ENCODE measurements at regions not wholly inside any gene's neighbourhood (a gene's known extent, or its start where the extent isn't known, plus 50 kb on each side); places are given as distances from the start of the nearest gene placed in this dataset.

GRCh38 chr16:51875834-51876600 is 670.9 kb downstream of the TOX3 start:
- Histone ChIP-seq H3K4me1 (no peaks in the 10 kb centered on the region), H3K9me3 (no peaks in the 10 kb centered on the region), H3K36me3 (no peaks in the 10 kb centered on the region), H3K4me3 (no peak overlapping the region), H3K27me3 (peaks cover 0 to under 1% of the 10 kb centered on the region in 2 donors), H3K27ac (no peak overlapping the region)
- intact Hi-C loops (cut with DNase I; ENCODE audit: low total_unique reads): no loop called here
- no peak for TF ChIP-seq CTCF (IDR thresholded peaks at IDR 0.05)
- no peak for DNase-seq (ENCODE audit: low spot score in 2 of 2)

- no peak overlapping the region for H3K4me3 ChIP-seq
- peaks cover 0 to 4% of the 10 kb centered on the region in 2 donors for H3K27me3 ChIP-seq
- no peak for DNase-seq (ENCODE audit: low spot score in 2 of 2)
- TF ChIP-seq POLR2AphosphoS5 (IDR thresholded peaks at IDR 0.05) (no peak), CTCF (IDR thresholded peaks at IDR 0.05) (no peak), POLR2A (IDR thresholded peaks at IDR 0.05) (no peak)
- no peak overlapping the region for H3K27ac ChIP-seq
- no peaks in the 10 kb centered on the region for H3K9me3 ChIP-seq
- intact Hi-C loops (cut with DNase I; ENCODE audit: low total_unique reads): no loop called here
- no peaks in the 10 kb centered on the region for H3K36me3 ChIP-seq
- no peaks in the 10 kb centered on the region for H3K4me1 ChIP-seq
Observed at GRCh38 chr16:51872524-51872923, 674.4 kb downstream of the TOX3 start.

GRCh38 chr16:51870296-51870854 is 676.6 kb downstream of the TOX3 start:
- TF ChIP-seq POLR2AphosphoS5 (IDR thresholded peaks at IDR 0.05): no peak
- no peak for TF ChIP-seq POLR2A (IDR thresholded peaks at IDR 0.05)
- TF ChIP-seq CTCF (IDR thresholded peaks at IDR 0.05): no peak
- no peaks in the 10 kb centered on the region for H3K4me1 ChIP-seq
- H3K27ac ChIP-seq: no peak overlapping the region
- H3K9me3 ChIP-seq: no peaks in the 10 kb centered on the region
- H3K27me3 ChIP-seq: peaks cover 0 to 14% of the 10 kb centered on the region in 2 donors
- no peaks in the 10 kb centered on the region for H3K36me3 ChIP-seq
- no peak overlapping the region for H3K4me3 ChIP-seq
- no peak for DNase-seq (ENCODE audit: low spot score in 2 of 2)
- intact Hi-C loops (cut with DNase I; ENCODE audit: low total_unique reads): no loop called here

- TF ChIP-seq POLR2AphosphoS5 (IDR thresholded peaks at IDR 0.05) (no peak), POLR2A (IDR thresholded peaks at IDR 0.05) (no peak)
- no peaks in the 10 kb centered on the region for H3K36me3 ChIP-seq
- DNase-seq (ENCODE audit: low spot score in 2 of 2): no peak
- H3K27me3 ChIP-seq: peaks cover 0 to 14% of the 10 kb centered on the region in 2 donors
- intact Hi-C loops (cut with DNase I; ENCODE audit: low total_unique reads): no loop called here
- no peak overlapping the region for H3K4me3 ChIP-seq
- no peaks in the 10 kb centered on the region for H3K4me1 ChIP-seq
- H3K27ac ChIP-seq: no peak overlapping the region
- no peaks in the 10 kb centered on the region for H3K9me3 ChIP-seq
Observed at GRCh38 chr16:51869176-51869575, 677.8 kb downstream of the TOX3 start.

GRCh38 chr16:51868631-51869030 is 678.3 kb downstream of the TOX3 start:
- intact Hi-C loops (cut with DNase I; ENCODE audit: low total_unique reads): no loop called here
- H3K4me3 ChIP-seq: no peak overlapping the region
- TF ChIP-seq POLR2A (IDR thresholded peaks at IDR 0.05) (no peak), POLR2AphosphoS5 (IDR thresholded peaks at IDR 0.05) (no peak), CTCF (IDR thresholded peaks at IDR 0.05) (no peak)
- peaks cover 0 to 14% of the 10 kb centered on the region in 2 donors for H3K27me3 ChIP-seq
- H3K36me3 ChIP-seq: no peaks in the 10 kb centered on the region
- H3K4me1 ChIP-seq: no peaks in the 10 kb centered on the region
- no peak overlapping the region for H3K27ac ChIP-seq
- DNase-seq (ENCODE audit: low spot score in 2 of 2): no peak
- no peaks in the 10 kb centered on the region for H3K9me3 ChIP-seq

All from breast epithelium (tissue), 4 donors.